NT2/D1 (cell line): ENCODE measurements at regions not wholly inside any gene's neighbourhood (a gene's known extent, or its start where the extent isn't known, plus 50 kb on each side); places are given as distances from the start of the nearest gene placed in this dataset.

Source experiments
- SUZ12 ChIP-seq: IDR thresholded peaks from 2 replicates; pipeline ENCODE4 v1.6.1; 2011; ENCODE audit not compliant: insufficient read length, insufficient read depth; ENCODE audit errors: extremely low read depth
- YY1 ChIP-seq: IDR thresholded peaks from 2 replicates; pipeline ENCODE4 v1.6.1; 2011; ENCODE audit not compliant: insufficient read length, insufficient read depth
- ZNF274 ChIP-seq: IDR thresholded peaks from 2 replicates; pipeline ENCODE4 v1.6.1; 2011; ENCODE audit warnings: mild to moderate bottlenecking, low read depth, low read length

DNA sequence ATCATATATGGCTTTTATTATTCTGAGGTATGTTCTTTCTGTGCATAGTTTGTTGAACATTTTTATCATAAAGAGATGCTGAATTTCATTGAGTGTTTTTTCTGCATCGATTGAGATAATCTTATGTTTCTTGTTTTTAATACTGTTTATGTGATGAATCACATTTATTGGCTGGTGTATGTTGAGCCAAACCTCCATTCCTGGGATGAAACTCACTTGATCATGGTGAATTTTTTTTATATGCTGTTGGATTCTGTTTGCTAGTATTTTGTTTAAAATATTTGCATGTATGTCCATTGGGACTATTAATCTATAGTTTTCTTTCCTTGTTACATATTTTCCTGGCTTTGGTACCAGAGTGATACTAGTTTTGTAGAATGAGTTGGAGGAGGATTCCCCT lies 500.2 kb downstream of the CDH11 start:
- TF ChIP-seq YY1, result no peak
- no peak for TF ChIP-seq SUZ12
- TF ChIP-seq ZNF274, result no peak
